H1 (cell line): ENCODE measurements at regions not wholly inside any gene's neighbourhood (a gene's known extent, or its start where the extent isn't known, plus 50 kb on each side); places are given as distances from the start of the nearest gene placed in this dataset.
A peak's percentile ranks its signal among the peaks of the same experiment; 100 is the strongest.

Source experiments
- CTCF ChIA-PET: fragments of 300-600 bp; sonication (Branson Sonifier 250); formaldehyde crosslinking; loops from one replicate; lab custom pipeline; 2021; ENCODE audit not compliant: partially characterized antibody; lab: Charles Lee
- POLR2A ChIA-PET: fragments of 300-600 bp; sonication (Branson Sonifier 250); formaldehyde crosslinking; loops from one replicate; lab custom pipeline; 2021; ENCODE audit warnings: inconsistent platforms; ENCODE audit not compliant: partially characterized antibody; lab: Charles Lee
- DNase-seq, 2 experiments: peaks; one replicate each; pipeline versions ENCODE4 v3.0.0 to v3.0.0-alpha.2; 2010 to 2022; ENCODE audit warnings: low spot score in 2 of 2, low read depth in 1 of 2, mixed read lengths in 1 of 2
- FAIRE-seq: peaks from 2 replicates; lab custom pipeline; 2011; peaks lifted over from hg19 to GRCh38; lab: Jason Lieb, UNC
- H2AFZ ChIP-seq: 2 replicates; pipeline ENCODE4 v1.8.1; 2012; ENCODE audit warnings: low read length, inconsistent platforms
- H2AK5ac ChIP-seq: 2 replicates; pipeline ENCODE4 v1.6.1; 2013; ENCODE audit warnings: low read depth, low read length
- H2BK120ac ChIP-seq: replicated peaks from 2 replicates; pipeline ENCODE3; 2013; ENCODE audit warnings: low read depth, low read length, inconsistent platforms
- H2BK12ac ChIP-seq: 2 replicates; pipeline ENCODE4 v1.6.1; 2013; ENCODE audit warnings: low read depth, low read length
- H2BK15ac ChIP-seq: 2 replicates; pipeline ENCODE4 v1.6.1; 2013; ENCODE audit warnings: low read length
- H2BK20ac ChIP-seq: 2 replicates; pipeline ENCODE4 v1.6.1; 2013; ENCODE audit warnings: low read length
- H2BK5ac ChIP-seq: 2 replicates; pipeline ENCODE4 v1.6.1; 2013; ENCODE audit warnings: low read depth, low read length
- H3K14ac ChIP-seq: 2 replicates; pipeline ENCODE4 v1.6.1; 2013; ENCODE audit warnings: inconsistent platforms; ENCODE audit not compliant: insufficient read length
- H3K18ac ChIP-seq: 2 replicates; pipeline ENCODE4 v1.6.1; 2013; ENCODE audit warnings: low read length; ENCODE audit errors: extremely low read depth
- H3K23ac ChIP-seq: 2 replicates; pipeline ENCODE4 v1.6.1; 2013; ENCODE audit warnings: inconsistent platforms; ENCODE audit not compliant: insufficient read length
- H3K23me2 ChIP-seq: 2 replicates; pipeline ENCODE4 v1.6.1; 2013; ENCODE audit warnings: low read depth, low read length
- H3K27ac ChIP-seq: 2 replicates; pipeline ENCODE4 v1.6.1; 2011; ENCODE audit warnings: low read depth, low read length, inconsistent platforms
- H3K27me3 ChIP-seq, 4 experiments: replicated peaks in 1 of 4; 1 replicate in 1 of 4; 2 replicates in 3 of 4; pipeline versions ENCODE4 v1.6.1 to v1.8.1; 2011 to 2013; ENCODE audit warnings: low read length in 3 of 4, mild to moderate bottlenecking in 3 of 4, inconsistent platforms in 2 of 4, mixed read lengths in 2 of 4, moderate library complexity in 1 of 4; ENCODE audit not compliant: control insufficient read depth in 3 of 4, insufficient read depth in 3 of 4; ENCODE audit errors: extremely low read depth in 1 of 4
- H3K36me3 ChIP-seq, 4 experiments: 2 replicates each; pipeline versions ENCODE4 v1.6.1 to v1.8.1; 2011 to 2013; ENCODE audit warnings: mild to moderate bottlenecking in 4 of 4, low read length in 3 of 4, moderate library complexity in 2 of 4, control low read depth in 1 of 4, inconsistent platforms in 1 of 4; ENCODE audit not compliant: insufficient read depth in 4 of 4, control insufficient read depth in 2 of 4
- H3K4ac ChIP-seq: replicated peaks from 2 replicates; pipeline ENCODE3; 2013; ENCODE audit warnings: low read length, low read depth, mixed read lengths, inconsistent platforms; ENCODE audit not compliant: insufficient read length
- H3K4me1 ChIP-seq, 4 experiments: replicated peaks in 1 of 4; 1 replicate in 1 of 4; 2 replicates in 3 of 4; pipeline versions ENCODE4 v1.6.1 to v1.8.1; 2011 to 2013; ENCODE audit warnings: low read length in 3 of 4, inconsistent platforms in 2 of 4, mixed read lengths in 1 of 4; ENCODE audit not compliant: insufficient read depth in 4 of 4, control insufficient read depth in 3 of 4
- H3K4me2 ChIP-seq, 2 experiments: 2 replicates each; pipeline versions ENCODE4 v1.6.1 to v1.8.1; 2011 to 2013; ENCODE audit warnings: low read depth in 2 of 2, low read length in 2 of 2, control low read depth in 1 of 2, inconsistent platforms in 1 of 2, mild to moderate bottlenecking in 1 of 2; ENCODE audit not compliant: insufficient read depth in 1 of 2
- H3K4me3 ChIP-seq, 4 experiments: fragments of 200-600, 300-600 bp in 1 of 4; sonication (generic), shearing (Covaris generic), sonication (Bioruptor Twin) in 1 of 4; 2 replicates each; pipeline versions ENCODE4 v1.5.1 to v1.8.1; 2011 to 2016; ENCODE audit warnings: low read length in 4 of 4, low read depth in 3 of 4, control low read depth in 2 of 4, inconsistent platforms in 2 of 4, mild to moderate bottlenecking in 2 of 4, mixed read lengths in 1 of 4, moderate library complexity in 1 of 4; ENCODE audit not compliant: insufficient read depth in 2 of 4; ENCODE audit errors: extremely low read depth in 1 of 4
- H3K56ac ChIP-seq: replicated peaks from 2 replicates; pipeline ENCODE3; 2013; ENCODE audit warnings: low read depth, mild to moderate bottlenecking, mixed read lengths, low read length, inconsistent platforms; ENCODE audit not compliant: insufficient read length
- H3K79me1 ChIP-seq: 2 replicates; pipeline ENCODE4 v1.6.1; 2013; ENCODE audit warnings: low read depth, low read length, control low read depth
- H3K79me2 ChIP-seq, 2 experiments: 2 replicates each; pipeline versions ENCODE4 v1.6.1 to v1.8.1; 2012 to 2013; ENCODE audit warnings: low read length in 2 of 2, mild to moderate bottlenecking in 2 of 2, inconsistent platforms in 1 of 2; ENCODE audit not compliant: insufficient read depth in 2 of 2, control insufficient read depth in 1 of 2
- H3K9ac ChIP-seq, 4 experiments: replicated peaks in 1 of 4; 1 replicate in 1 of 4; 2 replicates in 3 of 4; pipeline versions ENCODE4 v1.6.1 to v1.8.1; 2011 to 2013; ENCODE audit warnings: low read depth in 3 of 4, low read length in 3 of 4, control low read depth in 2 of 4, mild to moderate bottlenecking in 2 of 4, moderate library complexity in 2 of 4, inconsistent platforms in 1 of 4; ENCODE audit errors: extremely low read depth in 1 of 4
- H3K9me3 ChIP-seq, 2 experiments: 2 replicates each; pipeline versions ENCODE4 v1.6.1 to v1.8.1; 2012 to 2013; ENCODE audit warnings: mild to moderate bottlenecking in 2 of 2, moderate library complexity in 2 of 2, control low read depth in 1 of 2, inconsistent platforms in 1 of 2, low read depth in 1 of 2, low read length in 1 of 2, mixed read lengths in 1 of 2; ENCODE audit not compliant: insufficient read depth in 2 of 2
- H4K20me1 ChIP-seq, 2 experiments: replicated peaks in 1 of 2; 2 replicates each; pipeline versions ENCODE3 to v1.8.1; 2011 to 2013; ENCODE audit warnings: inconsistent platforms in 2 of 2, low read length in 2 of 2, mild to moderate bottlenecking in 1 of 2; ENCODE audit not compliant: insufficient read depth in 2 of 2, control insufficient read depth in 1 of 2
- H4K5ac ChIP-seq: 2 replicates; pipeline ENCODE4 v1.6.1; 2013; ENCODE audit warnings: low read length, low read depth, mixed read lengths, inconsistent platforms; ENCODE audit not compliant: insufficient read length
- H4K8ac ChIP-seq: 2 replicates; pipeline ENCODE4 v1.8.0; 2013; ENCODE audit warnings: mild to moderate bottlenecking, moderate library complexity, low read length, inconsistent platforms; ENCODE audit not compliant: insufficient read depth; ENCODE audit errors: extremely low read depth
- H4K91ac ChIP-seq: replicated peaks from 2 replicates; pipeline ENCODE3; 2013; ENCODE audit warnings: low read length, mixed read lengths, inconsistent platforms; ENCODE audit not compliant: insufficient read length
- CHD2 ChIP-seq: IDR thresholded peaks from 2 replicates; pipeline ENCODE4 v1.6.1; 2012; ENCODE audit warnings: low read length, improper control_type of control experiment
- GTF2F1 ChIP-seq: IDR thresholded peaks from 2 replicates; pipeline ENCODE4 v1.6.1; 2012; ENCODE audit warnings: low read depth, low read length, improper control_type of control experiment, borderline replicate concordance
- SP4 ChIP-seq: IDR thresholded peaks from 2 replicates; pipeline ENCODE4 v1.6.1; 2012; ENCODE audit warnings: low read length, inconsistent platforms
- TEAD4 ChIP-seq: IDR thresholded peaks from 2 replicates; pipeline ENCODE4 v1.6.1; 2012; ENCODE audit warnings: low read depth, low read length, inconsistent platforms, mixed read lengths
- USF2 ChIP-seq: IDR thresholded peaks from 2 replicates; pipeline ENCODE4 v1.6.1; 2011; ENCODE audit warnings: low read length, improper control_type of control experiment
- WGBS, 2 experiments: shearing (Covaris generic) in 1 of 2; methylation state at CpG; one replicate each; pipeline versions ENCODE4 v1.1.6 to v1.1.7; 2013 to 2015; ENCODE audit warnings: low lambda C conversion rate in 2 of 2, mixed read lengths in 2 of 2, inconsistent platforms in 1 of 2, low coverage in 1 of 2, missing lambda C conversion rate in 1 of 2; ENCODE audit not compliant: insufficient replicate concordance in 2 of 2, insufficient coverage in 1 of 2, insufficient read length in 1 of 2; ENCODE audit errors: extremely low coverage in 1 of 2, missing lambda C conversion rate in 1 of 2; 5-methylcytosine and 5-hydroxymethylcytosine counted together
- TF ChIP-seq, protein P1 (sequence below): IDR thresholded peaks from 2 replicates; pipeline ENCODE4 v1.6.1; 2012; ENCODE audit warnings: inconsistent platforms

DNA sequence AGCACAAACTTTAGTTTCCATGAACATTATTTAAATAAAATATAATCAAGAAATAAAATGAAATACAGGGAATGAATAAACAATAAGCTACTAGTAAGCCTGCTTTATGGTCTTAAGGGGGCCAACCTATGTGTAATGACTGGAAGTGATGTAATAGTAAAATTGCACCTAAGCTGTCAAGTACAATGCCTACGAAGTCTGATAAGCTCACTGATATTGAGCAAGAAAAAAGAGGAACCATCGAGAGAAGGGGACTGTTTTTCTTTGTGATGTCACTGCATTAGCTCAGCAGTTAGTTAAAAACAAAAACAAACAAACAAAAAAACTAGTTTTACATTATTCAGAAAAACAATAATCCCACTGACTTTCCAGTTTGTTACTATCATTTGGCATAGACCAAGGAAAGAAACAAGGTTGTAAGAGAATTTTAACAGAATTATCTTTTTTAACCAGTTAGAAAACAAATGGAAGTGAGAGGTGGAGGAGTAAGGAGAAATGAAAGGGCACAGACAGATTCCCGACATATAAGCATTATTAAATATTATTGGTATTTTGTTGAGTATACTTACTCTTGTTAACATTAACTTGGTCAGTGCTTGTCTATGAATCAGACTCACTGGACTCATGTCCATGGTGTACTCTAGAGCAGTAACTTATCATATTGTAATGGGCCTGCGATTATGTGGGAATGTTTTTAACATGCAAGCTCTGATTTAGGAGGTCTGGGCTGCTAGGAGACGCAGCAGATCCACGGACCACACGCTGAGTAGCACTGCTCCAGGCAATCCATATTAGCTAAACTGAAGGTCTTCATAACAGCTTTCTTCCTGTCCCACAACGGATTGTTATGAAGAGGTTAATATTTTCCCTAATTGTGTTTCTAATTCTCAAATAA is 99.6 kb upstream of the HMGCLL1 start:
- H3K56ac ChIP-seq = no peak overlapping the region
- CTCF ChIA-PET = no interaction called here
- H3K23me2 ChIP-seq = no peaks in the 10 kb centered on the region
- WGBS, 2 experiments = 84% methylated on average over 8 of the region's 8 CpGs; no CpG with 5 or more reads in 1 of the 2 experiments
- no peaks in the 10 kb centered on the region for H4K20me1 ChIP-seq
- peaks cover 3 to 8% of the 10 kb centered on the region in 2 experiments; a peak in 2 of 4 replicates for H3K9me3 ChIP-seq
- no peak overlapping the region for H3K4me2 ChIP-seq
- no peak overlapping the region for H2BK120ac ChIP-seq
- H3K9ac ChIP-seq = no peak overlapping the region
- no peaks in the 10 kb centered on the region for H3K27me3 ChIP-seq
- no peak overlapping the region for H2BK12ac ChIP-seq
- no peak overlapping the region for H2BK20ac ChIP-seq
- no peak overlapping the region for H3K18ac ChIP-seq
- H4K8ac ChIP-seq = no peak overlapping the region
- H3K4me3 ChIP-seq = no peak overlapping the region
- H3K36me3 ChIP-seq = no peaks in the 10 kb centered on the region; a peak in 2 of 8 replicates
- no peaks in the 10 kb centered on the region for H3K79me2 ChIP-seq
- no peaks in the 10 kb centered on the region for H3K79me1 ChIP-seq
- no peak overlapping the region for H3K4ac ChIP-seq
- H4K91ac ChIP-seq = no peak overlapping the region
- H3K27ac ChIP-seq = no peak overlapping the region; the same call in 1 of the 2 replicates
- H3K4me1 ChIP-seq = peaks cover 0 to 3% (median 0%) of the 10 kb centered on the region in 4 experiments; a peak in 2 of 7 replicates
- no peak for TF ChIP-seq SP4
- TF ChIP-seq, protein P1, sequence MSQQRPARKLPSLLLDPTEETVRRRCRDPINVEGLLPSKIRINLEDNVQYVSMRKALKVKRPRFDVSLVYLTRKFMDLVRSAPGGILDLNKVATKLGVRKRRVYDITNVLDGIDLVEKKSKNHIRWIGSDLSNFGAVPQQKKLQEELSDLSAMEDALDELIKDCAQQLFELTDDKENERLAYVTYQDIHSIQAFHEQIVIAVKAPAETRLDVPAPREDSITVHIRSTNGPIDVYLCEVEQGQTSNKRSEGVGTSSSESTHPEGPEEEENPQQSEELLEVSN = no peak
- TF ChIP-seq TEAD4 = no peak
- TF ChIP-seq CHD2 = no peak
- TF ChIP-seq USF2 = no peak
- TF ChIP-seq GTF2F1 = no peak
- H2AFZ ChIP-seq = 0 out of 2 replicates have a peak overlapping the region, but pooled peaks have one; percentile 71
- H2BK15ac ChIP-seq = no peak overlapping the region
- DNase-seq = no peak
- no peak overlapping the region for H3K14ac ChIP-seq
- no peak overlapping the region for H2AK5ac ChIP-seq
- no peak overlapping the region for H2BK5ac ChIP-seq
- H4K5ac ChIP-seq = no peak overlapping the region
- no peak overlapping the region for H3K23ac ChIP-seq
- POLR2A ChIA-PET = no interaction called here
- FAIRE-seq = no peak
